GM21825 (cell line): ENCODE measurements at regions not wholly inside any gene's neighbourhood (a gene's known extent, or its start where the extent isn't known, plus 50 kb on each side); places are given as distances from the start of the nearest gene placed in this dataset.

Experiments
- ATAC-seq: cut with Tn5 transposase; IDR thresholded peaks from one replicate; pipeline ENCODE4 v1.9.1; 2021; ENCODE audit warnings: mild to moderate bottlenecking, moderate library complexity; ENCODE audit not compliant: unreplicated experiment

DNA sequence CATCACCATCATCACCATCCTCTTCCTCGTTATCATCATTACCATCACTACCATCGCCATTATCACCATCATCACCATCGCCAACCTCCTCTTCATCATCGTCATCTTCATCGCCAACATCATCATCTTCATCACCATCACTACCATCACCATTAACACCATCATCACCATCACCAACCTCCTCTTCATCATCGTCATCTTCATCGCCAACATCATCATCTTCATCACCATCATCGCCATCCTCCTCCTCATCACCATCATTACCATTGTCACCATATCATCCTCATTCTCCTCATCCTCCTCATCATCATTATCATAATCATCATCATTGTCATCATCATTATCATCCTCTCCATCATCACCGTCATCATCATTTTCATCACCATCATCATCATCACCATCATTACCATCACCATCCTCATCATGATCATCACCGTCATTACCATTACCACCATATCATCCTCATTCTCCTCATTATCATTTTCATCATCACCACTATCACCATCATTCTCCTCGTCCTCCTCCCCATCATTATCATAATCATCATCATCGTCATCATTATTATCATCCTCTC is 1498.7 kb downstream of the TBC1D22A start:
- no peak for ATAC-seq

DNA sequence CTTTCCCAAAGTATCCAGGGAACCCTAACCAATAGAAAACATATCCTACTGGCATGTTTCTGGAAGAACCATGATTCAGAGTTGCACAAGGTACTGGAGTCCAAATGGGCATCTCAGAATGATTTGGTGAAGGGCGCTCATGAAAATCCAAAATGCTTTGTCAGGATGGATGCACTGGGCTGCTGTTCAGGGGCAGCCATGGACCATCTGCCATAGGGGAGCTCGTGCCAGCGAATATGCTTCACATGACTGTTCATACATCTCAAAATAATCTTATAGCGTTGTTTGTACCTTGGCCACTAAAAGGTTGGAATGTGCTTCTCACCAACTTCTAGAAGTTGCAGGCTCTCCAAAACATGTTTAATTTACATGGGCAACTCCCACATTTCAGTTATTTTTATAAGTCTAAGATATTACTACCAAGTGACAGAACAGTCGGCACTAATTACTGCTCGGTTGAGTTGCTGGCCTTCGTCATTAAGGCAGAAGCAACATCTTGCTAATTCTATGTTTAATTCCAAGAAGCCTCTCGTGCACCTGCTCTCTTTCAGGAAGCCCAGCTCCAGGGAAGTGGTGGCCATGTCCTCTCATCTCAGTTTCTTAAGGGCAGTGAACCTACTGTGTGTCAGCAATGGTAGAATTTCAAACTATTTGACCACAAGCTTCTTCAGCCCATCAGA is 1497.7 kb downstream of the TBC1D22A start:
- no peak for ATAC-seq

DNA sequence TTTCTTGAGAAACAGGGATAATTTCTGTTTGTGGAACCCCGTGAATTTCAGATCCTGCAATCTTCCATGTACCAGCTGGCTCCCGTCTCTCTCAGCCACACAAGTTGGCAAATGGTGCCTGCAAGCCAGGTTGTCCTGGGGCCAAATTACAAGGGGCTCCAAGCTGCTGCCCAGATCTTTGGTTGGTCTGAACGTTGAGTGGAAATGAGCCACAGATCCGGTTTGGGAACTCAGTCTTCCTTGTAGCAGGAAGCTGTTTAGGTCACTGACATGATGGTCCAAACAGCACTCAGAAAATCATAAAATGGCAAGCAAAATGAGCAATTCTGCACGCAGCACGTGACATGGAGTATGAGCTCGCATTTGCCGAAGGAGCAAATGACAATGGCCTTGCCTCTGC is 1496.4 kb downstream of the TBC1D22A start:
- ATAC-seq, result no peak

GRCh38 chr22:48258064-48258701 is 1495.7 kb downstream of the TBC1D22A start:
- ATAC-seq, result no peak

- no peak for ATAC-seq
Measured at GRCh38 chr22:48257685-48258055, 1495.2 kb downstream of the TBC1D22A start.

GRCh38 chr22:48256776-48257684 is 1494.6 kb downstream of the TBC1D22A start:
- ATAC-seq, result no peak

DNA sequence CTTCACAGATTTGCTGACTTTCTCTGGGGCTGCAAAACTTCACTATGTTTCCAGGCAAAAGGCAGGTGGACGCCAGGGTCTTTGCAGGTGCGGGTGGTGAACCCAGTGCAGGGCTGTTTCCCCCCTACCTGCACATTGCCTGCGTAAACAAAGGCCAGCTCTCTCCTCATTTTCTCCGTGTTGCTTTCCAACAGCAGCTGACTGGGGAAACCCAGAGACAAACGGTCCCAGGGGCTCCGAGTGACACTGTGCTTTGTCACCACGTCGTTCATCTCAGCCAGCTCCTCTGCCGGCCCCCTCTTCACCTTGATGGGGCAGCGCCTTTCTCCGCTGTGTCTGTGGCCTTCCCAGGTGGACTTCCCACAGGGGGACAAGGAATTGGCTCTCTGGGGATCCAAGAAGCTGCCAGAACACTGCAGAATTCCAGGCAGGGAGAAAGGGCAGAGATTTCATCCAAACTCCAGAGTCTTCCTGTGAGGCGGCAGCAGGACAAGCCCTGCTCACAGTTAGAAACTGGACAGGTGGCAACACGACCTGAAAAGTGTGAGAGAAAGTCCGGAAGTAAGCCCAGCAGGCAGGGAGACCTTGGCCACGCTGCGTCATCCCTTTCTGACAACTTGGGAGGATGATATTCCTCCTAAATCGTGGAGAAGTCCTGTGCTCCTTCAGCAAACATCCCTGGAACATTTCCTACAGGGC is 1493.7 kb downstream of the TBC1D22A start:
- ATAC-seq, result no peak

DNA sequence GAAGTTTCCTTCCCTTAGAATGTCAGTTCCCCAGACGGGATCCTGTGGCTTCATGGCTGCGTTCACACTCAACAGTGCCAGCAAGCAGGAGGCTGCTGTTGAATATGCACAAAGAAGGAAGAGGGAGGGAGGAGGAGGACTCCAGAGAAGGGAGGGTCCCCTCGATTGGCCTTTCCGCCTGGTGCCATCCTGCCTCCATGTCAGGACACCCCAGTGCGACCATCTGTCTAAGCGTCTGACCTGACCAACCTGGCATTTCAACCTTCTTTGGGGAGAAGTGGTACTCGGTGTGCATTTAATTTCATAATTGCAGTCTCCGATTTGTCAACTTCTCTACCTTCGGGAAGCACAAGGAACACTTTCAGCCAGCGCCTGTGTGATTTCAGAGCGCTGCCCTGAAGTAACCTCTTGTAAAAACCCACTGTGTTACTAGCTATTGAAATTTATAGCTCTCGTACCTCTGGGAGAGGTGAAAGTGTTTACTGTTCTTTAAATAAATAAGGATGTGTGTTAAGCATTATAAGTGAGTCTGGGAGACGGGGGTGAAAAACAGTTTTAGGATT is 1491.9 kb downstream of the TBC1D22A start:
- no peak for ATAC-seq

DNA sequence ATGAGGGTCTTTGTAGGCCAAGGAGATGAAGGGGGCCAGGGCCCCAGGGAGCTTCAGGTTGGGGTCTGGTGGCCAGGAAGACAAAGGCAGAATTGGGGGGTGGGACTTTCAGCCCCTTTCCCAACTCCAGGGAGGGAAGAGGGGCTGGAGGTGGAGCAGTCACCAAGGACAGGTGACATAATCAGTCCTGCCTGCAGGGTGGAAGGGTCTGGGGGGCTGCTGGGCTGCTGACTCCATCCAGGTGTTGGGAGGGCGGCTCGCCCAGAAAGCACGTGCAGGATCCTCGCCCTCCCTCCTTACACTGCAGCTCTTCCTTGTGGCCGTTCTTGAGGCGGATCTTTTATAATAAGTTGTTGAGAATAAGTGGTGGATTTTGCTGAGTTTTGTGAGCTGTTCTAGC is 1491.1 kb downstream of the TBC1D22A start:
- no peak for ATAC-seq

DNA sequence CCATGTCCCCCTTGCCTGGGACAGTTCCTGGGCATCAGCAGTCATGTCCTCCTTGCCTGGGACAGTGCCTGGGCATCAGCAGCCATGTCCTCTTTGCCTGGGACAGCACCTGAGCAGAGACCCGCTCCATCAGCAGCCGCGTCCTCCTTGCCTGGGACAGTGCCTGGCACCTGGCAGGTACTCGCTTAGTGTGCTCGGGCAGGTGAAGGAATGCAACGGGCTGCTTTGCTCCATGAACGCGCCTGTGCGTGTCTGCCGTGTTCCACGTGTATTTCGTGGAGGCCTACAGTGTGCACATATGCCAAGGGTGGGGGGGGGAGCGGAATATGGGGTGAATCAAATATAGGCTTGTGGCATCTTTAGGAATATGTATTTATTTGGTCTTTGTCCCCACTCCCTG is 1490.7 kb downstream of the TBC1D22A start:
- ATAC-seq, result no peak

- ATAC-seq, result no peak
Measured at GRCh38 chr22:48251629-48252028, 1489.2 kb downstream of the TBC1D22A start.

- no peak for ATAC-seq
Measured at GRCh38 chr22:48250937-48251530, 1488.6 kb downstream of the TBC1D22A start.

- ATAC-seq, result no peak
Measured at GRCh38 chr22:48250286-48250895, 1487.9 kb downstream of the TBC1D22A start.

GRCh38 chr22:48249713-48250268 is 1487.3 kb downstream of the TBC1D22A start:
- ATAC-seq, result no peak

DNA sequence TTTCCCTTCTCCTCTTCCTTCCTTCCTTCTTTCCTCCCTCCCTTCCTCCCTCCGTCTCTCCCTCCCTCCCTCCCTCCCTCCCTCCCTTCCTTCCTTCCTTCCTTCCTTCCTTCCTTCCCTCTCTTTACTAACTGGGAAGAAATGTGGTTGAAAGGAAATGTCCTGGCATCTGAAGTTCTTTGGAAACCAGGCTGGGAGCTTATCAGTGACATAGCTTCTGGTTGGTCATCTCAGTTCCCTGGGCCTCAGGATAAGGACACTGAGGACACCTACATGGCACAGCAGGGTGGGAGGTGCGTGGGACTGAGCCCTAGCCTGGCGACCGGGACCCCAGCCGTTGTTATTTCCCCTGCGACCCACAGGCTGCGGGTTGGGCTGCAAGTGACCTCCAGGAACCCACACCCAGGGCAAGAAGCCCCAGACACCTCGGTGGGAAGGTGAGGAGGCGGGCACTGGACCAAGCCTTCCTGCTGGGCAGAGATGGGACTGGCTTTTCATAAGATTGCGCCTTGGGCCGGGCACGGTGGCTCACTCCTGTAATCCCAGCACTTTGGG is 1486.5 kb downstream of the TBC1D22A start:
- no peak for ATAC-seq

DNA sequence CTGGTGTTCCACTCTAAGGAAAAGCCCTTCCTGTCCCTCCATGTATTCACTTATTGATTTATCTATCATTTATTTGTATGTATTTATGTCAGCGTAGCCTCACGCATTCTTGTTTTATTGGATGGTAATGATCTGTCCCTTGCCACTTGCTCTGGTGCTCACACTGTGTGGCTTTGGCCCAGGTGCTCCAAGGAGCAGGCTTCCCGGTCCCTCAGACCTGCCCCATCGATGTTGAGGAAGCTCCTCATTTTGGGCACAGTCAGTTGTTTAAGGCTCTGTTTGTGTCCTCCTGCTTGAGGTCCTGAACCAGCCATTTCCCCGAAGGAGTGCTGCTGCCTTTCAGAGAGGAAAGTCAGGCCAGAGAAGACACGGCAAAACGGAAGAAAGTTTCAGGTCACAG is 1485.4 kb downstream of the TBC1D22A start:
- no peak for ATAC-seq

DNA sequence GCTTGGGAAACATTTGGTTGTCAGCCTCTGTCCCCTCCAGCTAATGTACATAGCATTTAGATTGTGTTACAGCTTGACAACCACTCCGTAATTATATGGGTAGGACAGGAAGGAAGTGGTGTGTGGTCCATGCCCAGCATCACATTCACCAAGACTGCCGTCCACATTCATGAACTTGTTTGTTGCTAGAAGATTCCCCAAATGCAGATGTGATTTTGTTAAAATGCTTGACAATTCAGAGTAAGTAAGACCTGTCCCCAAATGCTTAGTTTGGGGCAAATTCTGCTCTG is 1482.7 kb downstream of the TBC1D22A start:
- no peak for ATAC-seq

- no peak for ATAC-seq
Measured at GRCh38 chr22:48244388-48245195, 1482.1 kb downstream of the TBC1D22A start.
